ENCODE measurements at regions not wholly inside any gene's neighbourhood (a gene's known extent, or its start where the extent isn't known, plus 50 kb on each side); places are given as distances from the start of the nearest gene placed in this dataset.

- Histone ChIP-seq H3K9me3 (no peaks in the 10 kb centered on the region), H3K36me3 (no peaks in the 10 kb centered on the region), H3K27ac (no peak overlapping the region), H3K4me1 (no peaks in the 10 kb centered on the region), H3K27me3 (no peaks in the 10 kb centered on the region), H3K4me3 (replicated peaks in 1 of 3) (no peak overlapping the region)
- DNase-seq, result no peak
- intact Hi-C loops (cut with DNase I), result no loop called here
- WGBS, 2 donors, result 84 to 91% methylated on average over 4 of the region's 4 CpGs
- TF ChIP-seq POLR2A (IDR thresholded peaks at IDR 0.05) (no peak), CTCF (IDR thresholded peaks at IDR 0.05) (no peak)
These were observed 213.7 kb downstream of the RFC3 start for GRCh38 chr13:34031610-34032009.

- Histone ChIP-seq H3K27ac (no peak overlapping the region), H3K4me3 (replicated peaks in 1 of 3) (no peak overlapping the region), H3K9me3 (no peaks in the 10 kb centered on the region), H3K36me3 (no peaks in the 10 kb centered on the region), H3K4me1 (no peaks in the 10 kb centered on the region), H3K27me3 (no peaks in the 10 kb centered on the region)
- 95 to 97% methylated on average over 5 of the region's 5 CpGs for WGBS, 2 donors
- TF ChIP-seq POLR2A (IDR thresholded peaks at IDR 0.05) (no peak), CTCF (IDR thresholded peaks at IDR 0.05) (no peak)
- intact Hi-C loops (cut with DNase I), result no loop called here
- no peak for DNase-seq
These were observed 216.5 kb downstream of the RFC3 start for GRCh38 chr13:34034411-34034810.

- no peak for DNase-seq
- 94 to 95% methylated on average over 4 of the region's 4 CpGs for WGBS, 2 donors
- TF ChIP-seq POLR2A (IDR thresholded peaks at IDR 0.05) (no peak), CTCF (IDR thresholded peaks at IDR 0.05) (no peak)
These were observed 217.2 kb downstream of the RFC3 start for GRCh38 chr13:34035178-34035577.

GRCh38 chr13:34035676-34036325, 217.9 kb downstream of the RFC3 start:
- H3K27me3 ChIP-seq, result no peaks in the 10 kb centered on the region
- no peaks in the 10 kb centered on the region for H3K36me3 ChIP-seq
- intact Hi-C loops (cut with DNase I), result no loop called here
- WGBS, 2 donors, result 89 to 97% methylated on average over 3 of the region's 3 CpGs
- no peaks in the 10 kb centered on the region for H3K4me1 ChIP-seq
- no peak for TF ChIP-seq POLR2A (IDR thresholded peaks at IDR 0.05)
- no peak for TF ChIP-seq CTCF (IDR thresholded peaks at IDR 0.05)
- no peak for DNase-seq
- no peak overlapping the region for H3K27ac ChIP-seq
- no peaks in the 10 kb centered on the region for H3K9me3 ChIP-seq
- no peak overlapping the region for H3K4me3 ChIP-seq (replicated peaks in 1 of 3)

More at GRCh38 chr13:34035178-34035577, 217.2 kb downstream of the RFC3 start:
- Histone ChIP-seq H3K27ac (no peak overlapping the region), H3K4me3 (replicated peaks in 1 of 3) (no peak overlapping the region), H3K36me3 (no peaks in the 10 kb centered on the region), H3K27me3 (no peaks in the 10 kb centered on the region), H3K4me1 (no peaks in the 10 kb centered on the region), H3K9me3 (no peaks in the 10 kb centered on the region)
- intact Hi-C loops (cut with DNase I), result no loop called here

- Histone ChIP-seq H3K27ac (no peak overlapping the region), H3K4me3 (replicated peaks in 1 of 3) (no peak overlapping the region), H3K9me3 (no peaks in the 10 kb centered on the region), H3K4me1 (no peaks in the 10 kb centered on the region), H3K36me3 (no peaks in the 10 kb centered on the region), H3K27me3 (no peaks in the 10 kb centered on the region)
- intact Hi-C loops (cut with DNase I), result no loop called here
- DNase-seq, result no peak
- 88 to 92% methylated on average over 7 of the region's 7 CpGs for WGBS, 2 donors
- TF ChIP-seq CTCF (IDR thresholded peaks at IDR 0.05) (no peak), POLR2A (IDR thresholded peaks at IDR 0.05) (no peak)
These were observed 219.9 kb downstream of the RFC3 start for GRCh38 chr13:34037636-34038540.

Data from thyroid gland (tissue), 4 donors.